AG10803 (cell line): ENCODE measurements at regions not wholly inside any gene's neighbourhood (a gene's known extent, or its start where the extent isn't known, plus 50 kb on each side); places are given as distances from the start of the nearest gene placed in this dataset.
A peak's percentile ranks its signal among the peaks of the same experiment; 100 is the strongest.

Source experiments
- DNase-seq: peaks from one replicate; pipeline ENCODE4 v3.0.0; 2010; ENCODE audit warnings: low read depth
- H3K4me3 ChIP-seq: 2 replicates; pipeline ENCODE4 v1.5.1; 2011; ENCODE audit warnings: mild to moderate bottlenecking, low read length, control low read depth
- TF ChIP-seq, protein P1 (sequence below): conservative IDR thresholded peaks from 2 replicates; pipeline ENCODE4 v1.5.1; 2011; ENCODE audit warnings: mild to moderate bottlenecking, low read length, control low read depth, inconsistent platforms

DNA sequence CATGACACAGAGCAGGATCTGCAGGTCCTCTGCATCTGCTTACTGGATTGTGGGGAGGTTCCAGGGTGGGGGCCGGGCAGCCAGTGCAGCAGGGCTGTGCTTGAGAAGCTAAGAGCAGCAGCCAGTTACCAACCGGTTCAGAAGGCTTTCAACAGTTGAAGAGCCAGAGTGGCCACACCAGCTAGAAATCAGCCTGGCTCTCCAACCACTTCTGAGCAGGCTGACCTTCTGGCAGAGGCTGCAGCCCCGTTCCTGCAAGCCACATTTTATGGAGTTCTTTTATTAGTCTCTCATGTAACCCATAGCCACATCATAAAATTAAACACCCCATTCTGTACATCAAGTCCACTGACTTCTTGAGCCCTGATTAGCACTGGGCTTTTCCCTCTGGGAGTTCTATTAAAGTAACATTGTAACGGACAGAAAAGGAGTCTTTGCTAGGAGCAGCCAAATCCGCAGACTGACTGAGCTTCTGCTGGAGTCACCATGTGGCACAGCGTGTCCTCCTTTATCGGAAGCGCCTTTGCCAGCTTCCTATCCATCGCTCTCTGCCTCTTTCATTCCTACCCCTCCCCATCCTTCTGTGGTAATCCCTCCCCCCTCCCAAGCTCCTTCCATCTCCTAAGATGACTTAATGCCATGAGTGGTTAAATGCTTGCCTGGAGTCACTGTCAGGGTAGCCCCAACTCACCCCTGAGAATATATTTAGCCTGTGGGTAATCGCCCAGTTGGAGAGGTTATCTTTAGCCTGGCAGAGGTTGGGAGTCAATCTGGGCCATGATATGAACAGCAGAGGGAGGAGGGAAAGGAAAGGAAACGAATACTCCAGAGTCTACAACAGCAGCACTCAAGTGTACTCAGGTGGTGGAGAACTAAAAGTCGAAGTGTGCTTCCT lies 138.5 kb upstream of the HES1 start:
- TF ChIP-seq, protein P1, sequence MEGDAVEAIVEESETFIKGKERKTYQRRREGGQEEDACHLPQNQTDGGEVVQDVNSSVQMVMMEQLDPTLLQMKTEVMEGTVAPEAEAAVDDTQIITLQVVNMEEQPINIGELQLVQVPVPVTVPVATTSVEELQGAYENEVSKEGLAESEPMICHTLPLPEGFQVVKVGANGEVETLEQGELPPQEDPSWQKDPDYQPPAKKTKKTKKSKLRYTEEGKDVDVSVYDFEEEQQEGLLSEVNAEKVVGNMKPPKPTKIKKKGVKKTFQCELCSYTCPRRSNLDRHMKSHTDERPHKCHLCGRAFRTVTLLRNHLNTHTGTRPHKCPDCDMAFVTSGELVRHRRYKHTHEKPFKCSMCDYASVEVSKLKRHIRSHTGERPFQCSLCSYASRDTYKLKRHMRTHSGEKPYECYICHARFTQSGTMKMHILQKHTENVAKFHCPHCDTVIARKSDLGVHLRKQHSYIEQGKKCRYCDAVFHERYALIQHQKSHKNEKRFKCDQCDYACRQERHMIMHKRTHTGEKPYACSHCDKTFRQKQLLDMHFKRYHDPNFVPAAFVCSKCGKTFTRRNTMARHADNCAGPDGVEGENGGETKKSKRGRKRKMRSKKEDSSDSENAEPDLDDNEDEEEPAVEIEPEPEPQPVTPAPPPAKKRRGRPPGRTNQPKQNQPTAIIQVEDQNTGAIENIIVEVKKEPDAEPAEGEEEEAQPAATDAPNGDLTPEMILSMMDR = no peak; the same call in 1 of the 2 replicates
- peak; percentile 39 for DNase-seq
- H3K4me3 ChIP-seq = no peak overlapping the region

DNA sequence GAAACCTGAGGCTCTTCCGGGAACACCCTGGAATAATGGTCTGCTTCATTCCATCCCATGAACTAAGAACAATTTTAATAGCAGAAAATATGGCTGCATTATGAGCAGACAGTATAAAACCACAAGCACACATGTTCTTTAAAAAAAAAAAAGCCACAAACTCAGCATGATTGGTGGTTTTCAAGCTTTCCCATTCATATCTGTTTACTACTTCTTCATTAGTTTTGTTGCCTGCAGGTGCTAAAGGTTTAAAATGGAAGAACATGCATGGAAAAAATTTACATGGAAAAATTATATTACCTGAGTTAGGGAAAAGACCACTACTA lies 137.9 kb upstream of the HES1 start:
- no peak overlapping the region for H3K4me3 ChIP-seq
- TF ChIP-seq, protein P1 = no peak
- peak; percentile 30 for DNase-seq

DNA sequence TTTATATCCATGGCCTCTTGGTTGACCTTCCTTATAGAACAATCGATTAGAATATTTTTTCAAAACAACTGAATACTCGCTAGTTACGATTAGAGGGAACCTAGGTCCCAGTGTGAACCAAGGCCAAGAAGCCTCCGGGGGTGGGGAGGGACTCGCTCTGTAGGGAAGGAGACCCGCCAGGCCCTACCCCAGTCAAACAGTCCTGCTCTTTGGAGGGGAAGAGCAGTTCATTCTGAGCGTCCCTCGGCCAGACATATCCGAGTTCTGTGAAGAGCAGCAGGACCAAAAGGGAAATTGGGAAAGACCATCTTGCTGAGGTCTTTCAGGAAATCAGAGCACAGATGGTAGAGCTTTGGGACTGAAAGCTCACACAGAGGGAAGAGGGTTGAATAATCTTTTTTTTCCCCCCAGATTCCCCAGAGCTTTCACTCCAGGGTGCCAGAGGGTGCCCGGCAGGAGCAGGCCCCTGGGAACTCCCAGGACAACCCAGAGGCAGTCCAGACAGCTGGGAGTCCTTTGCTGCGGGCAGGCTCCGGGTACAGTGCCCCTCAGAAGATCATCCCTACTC lies 137.2 kb upstream of the HES1 start:
- H3K4me3 ChIP-seq = no peak overlapping the region
- TF ChIP-seq, protein P1 = no peak
- no peak for DNase-seq

DNA sequence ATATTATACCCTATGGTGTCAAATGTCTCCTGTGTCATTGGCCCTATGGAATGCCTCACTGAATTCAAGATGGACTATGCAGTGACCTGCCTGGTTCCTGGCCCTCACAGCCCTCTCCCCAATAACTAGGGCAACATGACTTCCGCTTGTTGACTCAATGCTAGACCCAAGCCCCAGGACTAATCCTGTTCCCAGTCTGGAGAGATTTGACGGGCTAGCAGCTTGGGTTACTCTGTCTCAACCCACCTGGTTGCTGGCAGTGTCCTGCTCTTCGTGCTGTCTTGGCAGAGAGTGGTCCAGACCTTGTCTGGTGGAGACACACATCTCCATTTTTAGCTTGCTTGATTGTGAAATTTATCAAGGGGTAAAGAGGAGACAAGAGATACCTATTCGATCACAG lies 135.8 kb upstream of the HES1 start:
- DNase-seq = no peak
- TF ChIP-seq, protein P1 = no peak
- no peak overlapping the region for H3K4me3 ChIP-seq

DNA sequence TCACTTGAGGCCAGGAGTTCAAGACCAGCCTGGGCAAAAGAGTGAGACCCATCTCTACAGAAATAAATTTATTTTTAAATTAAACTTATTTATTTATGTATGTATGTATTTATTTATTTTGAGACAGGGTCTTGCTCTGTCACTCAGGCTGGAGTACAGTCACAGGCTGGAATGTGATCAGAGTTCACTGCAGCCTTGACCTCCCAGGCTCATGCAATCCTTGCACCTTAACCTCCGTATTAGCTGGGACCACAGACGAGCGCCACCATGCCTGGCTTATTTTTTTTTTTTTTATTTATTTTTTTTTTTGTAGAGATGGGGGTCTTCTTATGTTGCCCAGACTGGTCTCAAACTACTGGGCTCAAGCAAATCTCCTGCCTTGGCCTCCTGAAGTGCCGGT lies 135.2 kb upstream of the HES1 start:
- no peak for DNase-seq
- TF ChIP-seq, protein P1 = no peak

DNA sequence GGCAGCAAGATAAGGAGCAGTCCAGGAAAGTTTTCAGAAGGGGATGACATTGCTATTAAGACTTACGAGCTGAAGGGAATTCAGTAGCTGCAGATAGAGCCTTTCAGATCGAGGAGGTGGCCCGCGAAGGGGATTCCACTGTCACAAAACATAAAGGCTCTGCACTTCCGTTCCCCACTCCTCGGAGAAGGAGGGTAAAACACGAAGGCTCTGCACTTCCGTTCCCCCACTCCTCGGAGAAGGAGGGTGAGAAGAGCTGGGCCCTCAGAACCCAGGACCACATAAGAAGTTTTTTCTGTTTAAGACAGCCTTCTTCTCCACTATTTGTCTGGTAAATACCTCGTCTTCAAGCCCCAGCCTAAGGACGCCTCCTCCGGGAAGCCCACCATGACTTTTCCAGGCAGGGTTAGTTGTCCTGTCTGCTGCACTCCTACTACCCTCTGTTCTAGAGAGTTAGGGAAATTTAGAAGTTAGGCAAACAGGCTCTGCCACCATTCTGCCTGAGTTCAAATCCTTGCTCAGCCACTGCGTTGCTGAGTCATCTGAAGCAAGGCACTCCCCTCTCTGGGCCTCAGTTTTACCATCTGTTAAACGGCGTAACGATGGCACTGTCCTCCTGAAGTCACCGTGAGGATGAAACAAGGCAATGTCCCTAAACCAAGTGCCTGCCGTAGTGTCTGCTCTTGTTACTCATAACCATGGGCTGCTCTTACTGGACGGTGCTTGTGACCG lies 134.1 kb upstream of the HES1 start:
- TF ChIP-seq, protein P1 = no peak
- H3K4me3 ChIP-seq = no peak overlapping the region
- DNase-seq = no peak

More for the DNA sequence above, 135.2 kb upstream of the HES1 start:
- H3K4me3 ChIP-seq = no peak overlapping the region
